ENCODE measurements at regions not wholly inside any gene's neighbourhood (a gene's known extent, or its start where the extent isn't known, plus 50 kb on each side); places are given as distances from the start of the nearest gene placed in this dataset.
"Not testable (repeated sequence)": the region's sequence is repeated elsewhere in the genome, so short reads cannot be mapped to it uniquely, and the experiment has no call there.

- no peak for DNase-seq
These were observed 145.1 kb downstream of the LCA5 start for GRCh38 chr6:79392094-79392493.

GRCh38 chr6:79391480-79391879 is 145.8 kb downstream of the LCA5 start:
- no peak for DNase-seq

- DNase-seq: no peak
These were observed 151.3 kb downstream of the LCA5 start for GRCh38 chr6:79385893-79386292.

GRCh38 chr6:79385333-79385732 is 150.9 kb upstream of the HMGN3 start:
- DNase-seq: no peak

- DNase-seq: no peak
These were observed 150.4 kb upstream of the HMGN3 start for GRCh38 chr6:79384845-79385244.

- no peak for DNase-seq
These were observed 144.5 kb upstream of the HMGN3 start for GRCh38 chr6:79378957-79379356.

GRCh38 chr6:79377888-79378348 is 143.4 kb upstream of the HMGN3 start:
- no peak for DNase-seq

GRCh38 chr6:79377047-79377446 is 142.6 kb upstream of the HMGN3 start:
- DNase-seq: no peak

- DNase-seq: no peak
These were observed 141.3 kb upstream of the HMGN3 start for GRCh38 chr6:79375635-79376337.

- DNase-seq: no peak
These were observed 139.8 kb upstream of the HMGN3 start for GRCh38 chr6:79374308-79374707.

- DNase-seq: no peak
These were observed 139.4 kb upstream of the HMGN3 start for GRCh38 chr6:79373880-79374279.

- no peak for DNase-seq
These were observed 138.8 kb upstream of the HMGN3 start for GRCh38 chr6:79373246-79373645.

GRCh38 chr6:79372757-79373156 is 138.3 kb upstream of the HMGN3 start:
- no peak for DNase-seq

GRCh38 chr6:79369026-79369425 is 134.5 kb upstream of the HMGN3 start:
- DNase-seq: no peak

GRCh38 chr6:79363441-79363840 is 129.0 kb upstream of the HMGN3 start:
- DNase-seq: not testable (repeated sequence)

GRCh38 chr6:79361074-79361473 is 126.6 kb upstream of the HMGN3 start:
- DNase-seq: not testable (repeated sequence)

- no peak for DNase-seq
These were observed 118.7 kb upstream of the HMGN3 start for GRCh38 chr6:79353226-79353625.

GRCh38 chr6:79338493-79338892 is 104.0 kb upstream of the HMGN3 start:
- no peak for DNase-seq

- DNase-seq: no peak
These were observed 100.7 kb upstream of the HMGN3 start for GRCh38 chr6:79335133-79335674.

- no peak for DNase-seq
These were observed 100.2 kb upstream of the HMGN3 start for GRCh38 chr6:79334674-79335073.

- no peak for DNase-seq
These were observed 96.2 kb upstream of the HMGN3 start for GRCh38 chr6:79330704-79331103.

- no peak for DNase-seq
These were observed 78.8 kb upstream of the HMGN3 start for GRCh38 chr6:79313254-79313653.

GRCh38 chr6:79307321-79308036 is 73.0 kb upstream of the HMGN3 start:
- no peak for DNase-seq

- no peak for DNase-seq
These were observed 70.5 kb upstream of the HMGN3 start for GRCh38 chr6:79305020-79305419.

Data from occipital lobe (tissue), 1 donor.